ENCODE measurements at regions not wholly inside any gene's neighbourhood (a gene's known extent, or its start where the extent isn't known, plus 50 kb on each side); places are given as distances from the start of the nearest gene placed in this dataset.

DNA sequence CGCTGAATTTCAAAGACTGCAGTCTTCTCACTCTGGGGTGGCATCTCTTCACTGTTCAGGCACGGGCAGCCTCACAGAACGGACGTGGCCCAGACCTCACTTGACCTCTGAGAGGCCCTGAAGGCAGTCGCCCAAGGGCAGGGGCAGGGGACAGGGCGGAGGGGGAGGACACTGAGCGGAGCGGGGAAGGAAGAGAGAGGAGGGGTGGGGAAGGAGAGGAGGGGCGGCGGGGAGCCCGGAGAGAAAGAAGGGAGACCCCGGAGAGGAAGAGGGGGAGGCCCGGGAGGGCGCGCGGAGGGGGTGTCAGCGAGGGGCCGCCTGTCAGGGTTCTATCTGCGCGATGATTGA, 58.7 kb upstream of the COMTD1 start:
- DNase-seq (ENCODE audit: low spot score), result no peak

GRCh38 chr10:75294031-75294437, 58.3 kb upstream of the COMTD1 start:
- no peak for DNase-seq (ENCODE audit: low spot score)

DNA sequence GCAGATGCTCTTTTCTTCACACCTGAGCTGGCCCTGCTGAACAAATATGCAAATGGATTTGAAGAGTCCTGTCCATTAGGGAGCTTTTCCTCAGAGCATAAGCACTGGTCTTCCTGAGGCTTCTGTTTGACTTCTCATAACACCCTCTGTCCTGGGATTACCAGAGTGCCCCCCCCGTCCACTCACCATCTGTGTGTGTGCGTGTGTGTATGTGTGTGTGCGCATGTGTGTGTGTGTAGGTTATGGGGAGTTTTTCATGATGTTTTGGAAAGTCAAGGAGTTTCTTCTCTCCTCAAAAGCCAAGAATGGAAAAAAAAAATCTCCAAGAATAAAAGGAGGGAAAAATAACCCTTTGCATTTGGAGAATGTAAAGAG, 57.7 kb upstream of the COMTD1 start:
- DNase-seq (ENCODE audit: low spot score), result no peak

- no peak for DNase-seq (ENCODE audit: low spot score)
Observed at GRCh38 chr10:75292794-75293445, 57.2 kb upstream of the COMTD1 start.

DNA sequence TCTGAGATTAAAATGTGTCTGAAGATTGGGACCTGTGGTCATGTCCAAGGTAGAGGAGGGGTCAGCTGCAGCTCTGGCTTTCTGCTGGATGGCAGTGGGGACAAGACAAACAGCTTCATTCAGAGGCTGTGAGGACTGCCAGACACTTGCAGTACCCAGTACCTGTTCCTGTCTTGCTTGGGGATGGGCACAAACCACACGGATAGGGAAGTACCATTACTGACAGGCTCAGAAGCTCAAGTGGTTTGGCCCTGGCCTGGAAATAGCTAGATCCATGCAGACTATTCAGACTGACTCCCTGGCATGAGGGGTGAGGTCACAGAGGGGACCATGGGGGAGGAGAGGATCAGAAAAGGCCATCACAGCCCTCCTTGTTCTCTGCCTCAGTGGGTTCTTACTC, 56.0 kb upstream of the COMTD1 start:
- no peak for DNase-seq (ENCODE audit: low spot score)

DNA sequence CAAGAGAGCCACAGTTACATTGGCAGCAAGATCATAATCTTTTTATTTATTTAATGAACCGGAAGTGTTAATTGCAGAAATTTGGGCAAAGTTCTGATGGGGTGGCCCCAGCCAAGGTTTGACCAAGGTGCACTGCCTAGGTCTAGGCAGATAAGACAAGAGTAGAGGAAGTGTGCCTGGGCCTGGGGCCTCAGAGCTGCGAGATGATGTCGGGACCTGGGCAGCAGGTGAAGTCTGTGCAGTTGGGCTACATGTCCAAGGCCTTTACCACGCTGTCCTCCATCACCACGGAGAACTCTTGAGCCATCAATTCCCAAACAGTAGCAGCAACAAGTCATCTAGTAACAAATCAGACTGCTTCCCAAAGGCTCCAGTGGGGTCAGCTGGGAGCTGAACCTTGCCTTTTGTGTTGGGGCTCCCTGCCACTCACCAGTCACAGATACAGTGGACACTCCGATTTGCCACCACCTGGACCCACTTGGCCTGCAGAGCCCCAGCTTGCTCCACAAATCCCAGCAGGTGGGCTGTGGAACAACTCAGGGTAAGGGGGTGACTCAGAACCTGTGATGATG, 52.5 kb upstream of the COMTD1 start:
- no peak for DNase-seq (ENCODE audit: low spot score)

GRCh38 chr10:75287697-75288096, 51.9 kb upstream of the COMTD1 start:
- no peak for DNase-seq (ENCODE audit: low spot score)

GRCh38 chr10:75286901-75287300, 51.1 kb upstream of the COMTD1 start:
- DNase-seq (ENCODE audit: low spot score), result no peak
